ENCODE measurements at regions not wholly inside any gene's neighbourhood (a gene's known extent, or its start where the extent isn't known, plus 50 kb on each side); places are given as distances from the start of the nearest gene placed in this dataset.

GRCh38 chr11:11115475-11115874 is 237.6 kb downstream of the CSNK2A3 start:
- TF ChIP-seq CTCF (IDR thresholded peaks at IDR 0.05) (no peak), POLR2A (IDR thresholded peaks at IDR 0.05) (no peak)
- Histone ChIP-seq H3K27ac (no peak overlapping the region), H3K36me3 (no peaks in the 10 kb centered on the region), H3K4me1 (no peaks in the 10 kb centered on the region), H3K9me3 (peaks cover 0 to 26% (median 8%) of the 10 kb centered on the region in 12 donors), H3K4me3 (no peak overlapping the region), H3K27me3 (peaks cover 0 to 4% (median 0%) of the 10 kb centered on the region in 9 donors)
- ATAC-seq (no peak), DNase-seq (no peak)
- 84 to 92% (median 90%) methylated on average over 3 of the region's 3 CpGs for WGBS, 4 donors
- intact Hi-C loops (cut with DNase I) = no loop called here

- 76 to 83% (median 81%) methylated on average over 1 of the region's 1 CpG for WGBS, 4 donors
- no peaks in the 10 kb centered on the region for H3K4me1 ChIP-seq
- no peak for TF ChIP-seq POLR2A (IDR thresholded peaks at IDR 0.05)
- TF ChIP-seq CTCF (IDR thresholded peaks at IDR 0.05) = no peak
- H3K27ac ChIP-seq = no peak overlapping the region
- DNase-seq (no peak), ATAC-seq (no peak)
- H3K27me3 ChIP-seq = peaks cover 0 to 4% (median 0%) of the 10 kb centered on the region in 9 donors
- no peaks in the 10 kb centered on the region for H3K36me3 ChIP-seq
- H3K4me3 ChIP-seq = no peak overlapping the region
- peaks cover 0 to 26% (median 8%) of the 10 kb centered on the region in 12 donors for H3K9me3 ChIP-seq
- intact Hi-C loops (cut with DNase I) = no loop called here
Measured at GRCh38 chr11:11113626-11114025, 239.4 kb downstream of the CSNK2A3 start.

GRCh38 chr11:11108026-11108425 is 245.0 kb downstream of the CSNK2A3 start:
- intact Hi-C loops (cut with DNase I) = no loop called here
- DNase-seq (no peak), ATAC-seq (no peak)
- Histone ChIP-seq H3K4me1 (no peaks in the 10 kb centered on the region), H3K4me3 (no peak overlapping the region), H3K27me3 (no peaks in the 10 kb centered on the region), H3K36me3 (no peaks in the 10 kb centered on the region), H3K9me3 (peaks cover 0 to 8% (median 3%) of the 10 kb centered on the region in 12 donors), H3K27ac (no peak overlapping the region)
- TF ChIP-seq POLR2A (IDR thresholded peaks at IDR 0.05) (no peak), CTCF (IDR thresholded peaks at IDR 0.05) (no peak)
- WGBS, 4 donors = 83 to 98% (median 96%) methylated on average over 5 of the region's 5 CpGs

- ATAC-seq = no peak
- H3K4me3 ChIP-seq = no peak overlapping the region
- H3K9me3 ChIP-seq = peaks cover 0 to 7% (median 0%) of the 10 kb centered on the region in 12 donors
- H3K36me3 ChIP-seq = no peaks in the 10 kb centered on the region
- WGBS, 4 donors = 73 to 80% (median 77%) methylated on average over 4 of the region's 4 CpGs
- no peak for DNase-seq
- no peaks in the 10 kb centered on the region for H3K4me1 ChIP-seq
- H3K27me3 ChIP-seq = no peaks in the 10 kb centered on the region
- no peak overlapping the region for H3K27ac ChIP-seq
- no peak for TF ChIP-seq POLR2A (IDR thresholded peaks at IDR 0.05)
- TF ChIP-seq CTCF (IDR thresholded peaks at IDR 0.05) = no peak
- intact Hi-C loops (cut with DNase I) = no loop called here
Measured at GRCh38 chr11:11107076-11107723, 245.8 kb downstream of the CSNK2A3 start.
